Osteocyte (in vitro differentiated cells): ENCODE measurements at regions not wholly inside any gene's neighbourhood (a gene's known extent, or its start where the extent isn't known, plus 50 kb on each side); places are given as distances from the start of the nearest gene placed in this dataset.

ENCODE experiments used
- DNase-seq: peaks from one replicate; pipeline ENCODE4 v3.0.0; 2021; ENCODE audit warnings: mixed read lengths; ENCODE audit not compliant: unreplicated experiment; ENCODE audit errors: extremely low spot score
- H3K27ac Mint-ChIP-seq: one replicate; pipeline ENCODE4 v1.8.0; 2021; ENCODE audit warnings: mild to moderate bottlenecking, mixed read lengths; ENCODE audit not compliant: unreplicated experiment
- H3K27me3 Mint-ChIP-seq: one replicate; pipeline ENCODE4 v1.8.0; 2021; ENCODE audit warnings: mixed read lengths; ENCODE audit not compliant: unreplicated experiment
- H3K36me3 Mint-ChIP-seq: one replicate; pipeline ENCODE4 v1.8.0; 2021; ENCODE audit warnings: mixed read lengths; ENCODE audit not compliant: unreplicated experiment
- H3K4me1 Mint-ChIP-seq: one replicate; pipeline ENCODE4 v1.8.0; 2021; ENCODE audit warnings: mixed read lengths; ENCODE audit not compliant: unreplicated experiment
- H3K4me3 Mint-ChIP-seq: one replicate; pipeline ENCODE4 v1.8.0; 2021; ENCODE audit warnings: mild to moderate bottlenecking, moderate library complexity, mixed read lengths; ENCODE audit not compliant: unreplicated experiment
- H3K9me3 Mint-ChIP-seq: one replicate; pipeline ENCODE4 v1.8.0; 2021; ENCODE audit warnings: mixed read lengths; ENCODE audit not compliant: unreplicated experiment
- TF ChIP-seq, protein P1 (sequence below): fragments of 200-600 bp; sonication (generic); IDR thresholded peaks from 2 replicates; pipeline ENCODE4 v1.5.0; 2021; ENCODE audit warnings: antibody characterized with exemption, mild to moderate bottlenecking, moderate library complexity

DNA sequence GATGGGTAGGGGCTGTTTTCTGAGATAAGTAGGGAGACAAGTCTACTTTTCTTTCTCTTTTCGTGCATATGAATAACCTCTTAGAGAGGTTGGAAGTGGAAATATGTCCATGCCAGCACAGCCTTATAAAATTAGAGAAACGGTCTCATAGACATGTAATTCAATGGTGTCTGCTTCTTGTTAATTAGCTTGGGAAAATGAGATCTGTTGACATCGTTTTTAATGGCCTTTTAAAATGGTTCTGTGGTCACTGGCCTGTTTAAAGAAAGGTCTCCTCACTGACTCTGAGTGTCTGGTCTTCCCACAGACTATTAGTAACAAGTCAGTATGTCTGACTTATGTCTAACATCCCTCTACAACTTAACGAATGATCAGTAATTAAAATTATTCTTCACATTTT, 487.1 kb downstream of the SLITRK6 start:
- DNase-seq = no peak
- Mint-ChIP-seq H3K4me1 (peaks cover 26% of the 10 kb centered on the region), H3K36me3 (no peaks in the 10 kb centered on the region), H3K4me3 (no peak overlapping the region), H3K9me3 (no peaks in the 10 kb centered on the region), H3K27me3 (no peaks in the 10 kb centered on the region), H3K27ac (no peak overlapping the region)
- TF ChIP-seq, protein P1, sequence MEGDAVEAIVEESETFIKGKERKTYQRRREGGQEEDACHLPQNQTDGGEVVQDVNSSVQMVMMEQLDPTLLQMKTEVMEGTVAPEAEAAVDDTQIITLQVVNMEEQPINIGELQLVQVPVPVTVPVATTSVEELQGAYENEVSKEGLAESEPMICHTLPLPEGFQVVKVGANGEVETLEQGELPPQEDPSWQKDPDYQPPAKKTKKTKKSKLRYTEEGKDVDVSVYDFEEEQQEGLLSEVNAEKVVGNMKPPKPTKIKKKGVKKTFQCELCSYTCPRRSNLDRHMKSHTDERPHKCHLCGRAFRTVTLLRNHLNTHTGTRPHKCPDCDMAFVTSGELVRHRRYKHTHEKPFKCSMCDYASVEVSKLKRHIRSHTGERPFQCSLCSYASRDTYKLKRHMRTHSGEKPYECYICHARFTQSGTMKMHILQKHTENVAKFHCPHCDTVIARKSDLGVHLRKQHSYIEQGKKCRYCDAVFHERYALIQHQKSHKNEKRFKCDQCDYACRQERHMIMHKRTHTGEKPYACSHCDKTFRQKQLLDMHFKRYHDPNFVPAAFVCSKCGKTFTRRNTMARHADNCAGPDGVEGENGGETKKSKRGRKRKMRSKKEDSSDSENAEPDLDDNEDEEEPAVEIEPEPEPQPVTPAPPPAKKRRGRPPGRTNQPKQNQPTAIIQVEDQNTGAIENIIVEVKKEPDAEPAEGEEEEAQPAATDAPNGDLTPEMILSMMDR = no peak

DNA sequence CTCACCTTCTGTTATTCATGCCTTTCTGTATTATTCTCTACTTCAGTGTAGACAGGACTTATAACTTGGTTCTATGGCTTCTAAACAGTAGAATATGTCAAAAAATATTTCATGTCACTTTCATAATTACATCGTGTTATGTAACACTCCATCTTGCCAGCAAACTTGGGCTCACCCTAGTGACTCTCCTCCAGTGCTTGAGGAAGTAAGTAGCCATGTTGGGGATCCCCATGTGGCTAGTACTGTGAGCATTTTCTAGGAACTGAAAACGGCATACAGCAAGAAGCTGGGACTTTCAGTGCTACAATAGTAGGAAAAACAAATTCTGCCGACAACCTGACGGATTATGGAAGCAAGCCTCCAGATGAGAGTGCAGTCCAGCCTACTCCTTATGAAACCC, 495.6 kb downstream of the SLITRK6 start:
- H3K4me1 Mint-ChIP-seq = no peaks in the 10 kb centered on the region
- no peak overlapping the region for H3K4me3 Mint-ChIP-seq
- no peaks in the 10 kb centered on the region for H3K27me3 Mint-ChIP-seq
- TF ChIP-seq, protein P1 = no peak
- no peak for DNase-seq
- no peaks in the 10 kb centered on the region for H3K9me3 Mint-ChIP-seq
- no peaks in the 10 kb centered on the region for H3K36me3 Mint-ChIP-seq
- no peak overlapping the region for H3K27ac Mint-ChIP-seq

DNA sequence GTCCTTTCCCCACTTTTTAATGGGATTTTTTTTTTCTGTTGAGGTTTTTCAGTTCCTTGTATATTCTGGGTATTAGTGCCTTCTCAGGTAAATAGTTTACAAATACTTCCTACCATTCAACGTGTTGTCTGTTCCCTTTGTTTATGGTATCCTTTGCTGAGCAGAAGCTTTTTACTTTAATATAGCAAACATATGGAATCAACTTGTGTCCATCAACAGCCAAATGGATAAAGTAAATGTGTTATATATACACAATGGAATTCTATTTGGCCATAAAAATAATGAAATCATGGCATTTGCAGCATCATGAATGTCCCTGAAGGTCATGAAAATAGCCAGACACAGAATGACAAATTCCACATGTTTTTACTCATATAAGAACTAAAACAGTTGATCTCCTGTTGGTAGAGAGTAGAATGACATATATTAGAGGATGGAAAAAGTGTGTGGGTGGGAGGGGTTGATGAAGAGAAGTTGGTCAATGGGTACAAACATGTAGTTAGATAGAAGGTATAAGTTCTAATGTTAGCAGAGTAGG, 500.8 kb downstream of the SLITRK6 start:
- no peak overlapping the region for H3K4me3 Mint-ChIP-seq
- H3K36me3 Mint-ChIP-seq = no peaks in the 10 kb centered on the region
- H3K27ac Mint-ChIP-seq = no peak overlapping the region
- H3K4me1 Mint-ChIP-seq = no peaks in the 10 kb centered on the region
- no peak for DNase-seq
- H3K9me3 Mint-ChIP-seq = no peaks in the 10 kb centered on the region
- TF ChIP-seq, protein P1 = no peak
- H3K27me3 Mint-ChIP-seq = no peaks in the 10 kb centered on the region

DNA sequence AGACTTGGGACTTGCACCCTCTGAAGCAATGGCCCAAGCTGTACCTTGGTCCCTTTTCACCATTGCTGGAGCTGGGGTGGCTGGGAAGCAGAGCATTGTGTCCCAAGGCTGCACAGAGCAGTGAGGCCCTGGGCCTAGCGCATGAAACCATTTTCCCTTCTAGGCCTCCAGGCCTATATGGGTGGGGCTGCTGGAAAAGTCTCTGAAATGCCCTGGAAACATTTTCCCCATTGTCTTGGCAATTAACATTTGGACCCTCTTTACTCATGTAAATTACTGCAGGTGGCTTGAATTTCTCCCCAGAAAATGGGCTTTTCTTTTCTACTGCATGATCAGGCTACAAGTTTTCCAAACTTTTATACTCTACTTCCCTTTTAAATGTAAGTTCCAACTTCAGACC, 510.5 kb downstream of the SLITRK6 start:
- TF ChIP-seq, protein P1 = no peak
- Mint-ChIP-seq H3K4me1 (peaks cover 14% of the 10 kb centered on the region), H3K9me3 (peaks cover 10% of the 10 kb centered on the region), H3K27me3 (no peaks in the 10 kb centered on the region), H3K27ac (no peak overlapping the region), H3K4me3 (no peak overlapping the region), H3K36me3 (no peaks in the 10 kb centered on the region)
- no peak for DNase-seq

DNA sequence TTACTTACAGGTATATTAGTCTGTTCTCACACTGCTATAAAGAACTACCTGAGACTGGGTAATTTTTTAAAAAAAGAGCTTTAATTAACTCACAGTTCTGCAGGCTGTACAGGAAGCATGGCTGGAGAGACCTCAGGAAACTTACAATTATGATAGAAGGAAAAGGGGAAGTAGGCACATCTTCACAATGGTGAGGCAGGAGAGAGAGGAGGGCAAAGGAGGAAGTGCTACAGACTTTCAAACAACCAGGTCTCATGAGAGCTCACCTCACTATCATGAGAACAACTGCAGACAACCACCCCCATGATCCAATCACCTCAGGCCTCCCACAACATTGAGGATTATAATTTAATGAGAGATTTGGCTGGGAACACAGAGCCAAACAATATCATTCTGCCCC, 511.7 kb downstream of the SLITRK6 start:
- peaks cover 16% of the 10 kb centered on the region for H3K9me3 Mint-ChIP-seq
- no peak overlapping the region for H3K4me3 Mint-ChIP-seq
- no peak overlapping the region for H3K27ac Mint-ChIP-seq
- no peaks in the 10 kb centered on the region for H3K27me3 Mint-ChIP-seq
- H3K4me1 Mint-ChIP-seq = peaks cover 25% of the 10 kb centered on the region
- no peaks in the 10 kb centered on the region for H3K36me3 Mint-ChIP-seq
- TF ChIP-seq, protein P1 = no peak
- no peak for DNase-seq
